GM21515 (cell line): ENCODE measurements at regions not wholly inside any gene's neighbourhood (a gene's known extent, or its start where the extent isn't known, plus 50 kb on each side); places are given as distances from the start of the nearest gene placed in this dataset.
"Not testable (repeated sequence)": the region's sequence is repeated elsewhere in the genome, so short reads cannot be mapped to it uniquely, and the experiment has no call there.

Experiments used
- ATAC-seq: cut with Tn5 transposase; IDR thresholded peaks from one replicate; pipeline ENCODE4 v1.9.1; 2021; ENCODE audit not compliant: unreplicated experiment

GRCh38 chr3:191644291-191644690 lies 183.3 kb downstream of the PYDC2 start:
- no peak for ATAC-seq

DNA sequence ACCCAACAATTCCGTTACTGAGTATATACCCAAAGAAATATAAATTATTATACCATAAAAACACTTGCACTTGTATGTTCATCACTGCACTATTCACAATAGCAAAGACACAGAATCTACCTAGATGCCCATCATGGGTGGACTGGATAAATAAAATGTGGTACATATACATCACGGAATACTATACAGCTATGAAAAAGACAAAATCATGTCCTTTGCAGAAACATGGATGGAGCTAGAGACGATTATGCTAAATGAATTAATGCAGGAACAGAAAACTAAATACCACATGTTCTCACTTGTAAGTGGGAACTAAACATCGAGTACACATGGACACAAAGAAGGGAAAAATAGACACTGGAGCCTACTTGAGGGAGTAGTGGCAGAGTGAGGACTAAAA lies 185.3 kb downstream of the PYDC2 start:
- no peak for ATAC-seq

- no peak for ATAC-seq
Observed at GRCh38 chr3:191648787-191649186, 187.8 kb downstream of the PYDC2 start.

DNA sequence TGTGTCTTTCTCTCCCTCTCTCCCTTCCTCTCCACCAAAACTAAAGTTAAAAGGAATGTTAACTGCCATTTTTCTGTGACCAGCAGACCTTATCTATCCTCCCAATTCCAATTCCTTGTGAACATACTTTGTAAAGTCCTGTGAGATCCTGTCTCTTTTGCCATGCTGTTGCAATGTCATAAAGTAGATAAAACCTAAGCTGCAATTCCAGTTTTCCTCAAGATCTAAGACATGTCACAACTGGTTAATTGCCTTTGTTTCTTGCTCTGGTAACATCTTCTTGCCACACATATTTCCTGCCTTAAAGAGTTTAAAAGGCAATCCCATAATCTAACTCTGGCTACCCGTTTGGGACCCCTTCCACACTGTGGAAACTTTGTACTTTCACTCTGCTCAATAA lies 188.7 kb downstream of the PYDC2 start:
- ATAC-seq, result no peak

- not testable (repeated sequence) for ATAC-seq
Observed at GRCh38 chr3:191658781-191659419, 197.9 kb downstream of the PYDC2 start.

DNA sequence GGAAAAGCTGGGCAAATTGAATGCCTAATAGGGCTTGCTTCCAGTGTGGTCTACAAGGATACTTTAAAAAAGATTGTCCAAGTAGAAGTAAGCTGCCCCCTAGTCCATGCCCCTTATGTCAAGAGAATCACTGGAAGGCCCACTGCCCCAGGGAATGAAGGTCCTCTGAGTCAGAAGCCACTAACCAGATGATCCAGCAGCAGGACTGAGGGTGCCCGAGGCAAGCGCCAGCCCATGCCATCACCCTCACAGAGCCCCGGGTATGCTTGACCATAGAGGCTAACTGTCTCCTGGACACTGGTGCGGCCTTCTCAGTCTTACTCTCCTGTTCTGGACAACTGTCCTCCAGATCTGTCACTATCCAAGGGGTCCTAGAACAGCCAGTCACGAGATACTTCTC lies 201.2 kb downstream of the PYDC2 start:
- ATAC-seq, result not testable (repeated sequence)

DNA sequence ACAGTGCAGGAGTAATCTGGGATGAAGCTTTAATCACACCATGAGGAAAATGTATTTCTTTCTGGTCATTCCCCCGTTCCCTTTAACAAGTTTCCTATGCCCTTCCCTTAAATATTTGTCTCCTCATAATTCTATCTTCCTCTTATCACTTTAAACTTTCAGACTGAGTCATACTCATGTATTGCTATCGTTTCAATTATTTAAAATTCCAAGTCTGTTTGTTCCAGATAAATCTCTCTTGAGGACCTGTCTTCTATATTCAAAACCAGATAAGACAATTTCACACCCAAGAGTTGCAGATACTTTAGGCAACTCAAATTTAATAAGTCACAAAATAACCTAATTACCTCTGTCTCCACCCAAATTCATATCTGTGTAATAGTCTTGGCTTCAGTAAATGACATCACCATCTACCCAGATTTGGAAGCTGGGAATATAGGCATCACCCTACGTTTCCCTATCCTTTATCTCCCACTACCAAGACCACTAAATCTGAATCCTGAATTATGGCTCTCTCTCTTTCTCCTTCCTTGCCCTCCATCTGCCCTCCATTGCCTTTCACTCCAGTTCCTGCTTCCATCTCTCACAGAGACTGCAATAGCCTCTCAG lies 220.1 kb downstream of the PYDC2 start:
- ATAC-seq, result no peak

GRCh38 chr3:191682961-191683360 lies 222.0 kb downstream of the PYDC2 start:
- ATAC-seq, result no peak

DNA sequence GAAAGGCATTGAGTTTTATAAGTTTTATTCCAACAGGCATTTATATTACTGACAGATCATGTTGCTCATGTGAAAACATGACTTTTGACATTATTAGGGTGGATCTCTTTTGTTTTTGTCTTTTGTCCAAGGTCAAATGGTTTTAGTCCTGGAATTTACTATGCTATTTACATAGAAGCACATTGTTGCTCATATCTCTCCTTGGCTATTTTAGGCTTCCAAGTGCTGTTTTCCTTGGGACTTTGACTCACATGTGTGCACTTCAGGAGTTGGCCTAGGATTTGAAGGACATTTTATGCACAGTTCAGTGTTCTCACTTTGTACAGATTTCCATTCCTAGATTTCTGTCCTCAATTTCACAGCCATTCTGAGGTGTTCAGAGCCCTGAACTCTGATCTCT lies 225.7 kb downstream of the PYDC2 start:
- ATAC-seq, result no peak

- ATAC-seq, result no peak
Observed at GRCh38 chr3:191688756-191689433, 227.9 kb downstream of the PYDC2 start.

DNA sequence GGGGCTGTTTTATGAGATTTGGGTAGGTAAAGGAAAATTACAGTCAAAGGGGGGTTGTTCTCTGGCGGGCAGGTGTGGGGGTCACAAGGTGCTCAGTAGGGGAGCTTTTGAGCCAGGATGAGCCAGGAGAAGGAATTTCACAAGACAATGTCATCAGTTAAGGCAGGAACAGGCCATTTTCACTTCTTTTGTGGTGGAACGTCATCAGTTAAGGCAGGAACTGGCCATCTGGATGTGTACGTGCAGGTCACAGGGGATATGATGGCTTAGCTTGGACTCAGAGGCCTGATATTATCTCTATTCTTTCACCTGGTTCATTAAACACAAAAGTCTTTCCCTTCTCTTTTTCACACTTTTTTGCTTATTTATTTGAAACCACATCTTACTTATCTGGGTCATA lies 230.2 kb downstream of the PYDC2 start:
- not testable (repeated sequence) for ATAC-seq

- no peak for ATAC-seq
Observed at GRCh38 chr3:191695131-191695814, 234.3 kb downstream of the PYDC2 start.

GRCh38 chr3:191695815-191696153 lies 234.8 kb downstream of the PYDC2 start:
- ATAC-seq, result no peak

- no peak for ATAC-seq
Observed at GRCh38 chr3:191696348-191696747, 235.4 kb downstream of the PYDC2 start.

- ATAC-seq, result no peak
Observed at GRCh38 chr3:191699546-191699945, 238.6 kb downstream of the PYDC2 start.

DNA sequence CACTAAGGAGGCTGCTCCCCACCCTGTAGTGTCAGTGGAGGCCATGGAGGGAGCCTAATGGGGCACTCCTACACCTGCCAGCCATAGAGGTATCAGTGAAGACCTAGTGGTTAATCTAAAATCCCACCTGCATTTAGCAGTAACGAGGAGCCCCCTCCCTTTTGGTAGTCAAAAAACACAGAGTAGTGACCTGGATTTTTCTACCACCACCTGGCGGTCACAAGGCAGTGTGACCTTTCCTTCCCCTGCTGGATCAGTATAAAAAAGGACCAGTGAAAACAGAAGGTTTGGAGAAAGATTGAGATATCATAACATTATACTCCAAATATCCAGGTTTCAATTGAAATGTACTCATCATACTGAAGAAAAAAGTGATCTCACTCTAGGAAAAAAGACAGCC lies 241.2 kb downstream of the PYDC2 start:
- no peak for ATAC-seq

DNA sequence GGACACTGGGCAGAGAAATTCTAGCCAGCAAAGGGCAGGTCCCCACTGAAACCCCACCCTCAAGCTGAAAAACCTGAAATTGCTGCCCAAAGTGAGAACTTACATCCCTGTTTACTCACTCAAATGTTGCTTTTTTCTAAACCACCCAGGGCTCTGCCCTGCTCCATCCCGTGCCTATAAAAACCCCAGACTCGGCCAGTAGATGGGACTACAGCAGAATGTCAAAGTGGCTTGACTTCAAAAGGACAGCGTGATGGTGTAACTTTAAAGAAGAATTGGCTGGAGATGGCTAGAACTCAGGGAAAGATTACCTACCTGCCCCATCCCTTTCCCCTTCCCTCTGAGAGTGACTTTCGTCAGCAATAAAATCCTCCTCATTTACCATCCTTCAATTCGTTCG lies 246.9 kb downstream of the PYDC2 start:
- no peak for ATAC-seq

DNA sequence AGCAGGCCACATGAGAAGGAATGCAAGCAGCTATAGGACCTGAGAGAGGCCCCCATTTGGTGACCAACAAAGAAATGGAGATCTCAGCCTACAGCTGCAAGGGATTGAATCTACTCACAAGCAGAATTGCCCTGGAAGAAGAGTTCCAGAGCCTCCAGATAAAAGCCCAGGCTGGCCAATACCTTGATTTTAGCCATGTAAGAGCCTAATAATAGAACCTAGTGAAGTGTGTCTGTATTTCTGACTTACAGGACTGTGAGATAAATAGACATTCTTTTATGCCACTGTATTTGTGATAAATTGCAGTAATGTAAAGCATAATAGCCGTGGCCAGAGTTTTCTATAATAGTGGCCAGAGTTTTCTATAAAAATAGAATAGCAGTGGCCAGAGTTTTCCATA lies 254.6 kb downstream of the PYDC2 start:
- no peak for ATAC-seq

DNA sequence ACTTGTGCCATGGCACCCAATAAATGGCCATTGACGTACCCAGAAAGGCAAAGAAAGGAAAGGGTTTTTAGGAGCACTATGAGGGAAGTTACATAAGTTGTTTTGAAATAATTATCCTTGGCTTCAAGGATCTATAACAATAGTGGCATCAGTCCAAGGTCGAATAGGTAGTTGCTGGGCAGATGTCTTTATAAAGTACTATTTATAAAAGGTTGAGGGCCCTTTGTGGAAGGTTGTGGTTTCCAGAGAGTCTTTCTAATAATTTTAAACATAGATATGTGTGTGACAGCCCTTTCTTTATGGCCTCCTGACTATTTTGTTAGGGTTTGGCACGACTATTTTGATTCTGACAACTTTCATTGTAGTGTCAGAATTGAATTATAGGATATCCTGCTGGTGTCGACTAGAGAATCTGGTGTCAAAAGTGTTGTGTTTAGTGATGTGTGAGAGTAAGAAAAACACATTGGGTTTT lies 260.5 kb downstream of the PYDC2 start:
- no peak for ATAC-seq

DNA sequence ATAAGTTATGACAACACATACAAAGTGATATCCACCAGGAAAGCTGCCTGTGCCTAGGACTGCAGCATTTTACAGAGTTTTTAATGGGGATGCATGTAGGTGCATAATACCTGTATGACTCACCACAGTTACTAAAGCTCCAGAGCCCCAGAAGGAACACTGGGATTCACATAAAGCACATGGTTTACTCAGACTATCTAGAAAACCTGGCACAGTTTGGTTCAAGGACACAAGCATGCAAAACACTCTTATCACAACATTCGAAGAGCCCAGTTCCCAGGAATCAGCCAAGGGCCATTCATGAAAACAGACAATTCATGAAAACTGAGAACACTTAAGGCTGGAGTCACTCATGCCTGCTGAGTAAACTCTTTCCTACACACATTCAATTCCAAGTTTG lies 261.0 kb downstream of the PYDC2 start:
- ATAC-seq, result no peak

DNA sequence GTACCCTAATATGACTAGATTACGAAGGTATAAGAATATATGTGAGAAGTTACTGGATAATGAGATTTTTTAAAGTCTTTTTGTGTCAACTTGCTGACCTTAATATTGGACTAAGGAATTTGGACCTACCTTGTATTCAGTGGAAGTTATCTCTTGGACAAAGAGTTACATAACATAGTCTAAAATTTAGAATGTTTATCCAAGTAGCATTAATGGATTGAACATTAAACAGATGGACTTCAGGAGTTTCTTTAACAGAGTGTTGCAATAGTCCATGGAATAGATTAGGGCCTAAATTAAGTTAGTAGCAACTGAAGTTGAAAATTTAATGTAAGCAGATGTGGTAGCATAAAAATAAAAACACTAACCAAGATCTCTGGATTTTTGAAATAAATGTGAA lies 266.4 kb downstream of the PYDC2 start:
- no peak for ATAC-seq

GRCh38 chr3:191728186-191728585 lies 267.2 kb downstream of the PYDC2 start:
- no peak for ATAC-seq
